Muscle of back (tissue), 3 donors: ENCODE measurements at regions not wholly inside any gene's neighbourhood (a gene's known extent, or its start where the extent isn't known, plus 50 kb on each side); places are given as distances from the start of the nearest gene placed in this dataset.
A peak's percentile ranks its signal among the peaks of the same experiment; 100 is the strongest.

ENCODE experiments used
- DNase-seq, 3 donors: peaks; one replicate each; pipeline versions ENCODE4 v3.0.0 to v3.0.0-alpha.2; 2013

GRCh38 chr3:102233881-102234280 is 200.9 kb upstream of the ZPLD1 start:
- DNase-seq: no peak

- DNase-seq: no peak
Observed at GRCh38 chr3:102235679-102236078, 199.1 kb upstream of the ZPLD1 start.

- no peak for DNase-seq
Observed at GRCh38 chr3:102237181-102237580, 197.6 kb upstream of the ZPLD1 start.

GRCh38 chr3:102237838-102238237 is 197.0 kb upstream of the ZPLD1 start:
- DNase-seq: no peak

- DNase-seq: no peak
Observed at GRCh38 chr3:102238362-102238761, 196.5 kb upstream of the ZPLD1 start.

- DNase-seq: no peak
Observed at GRCh38 chr3:102240720-102241119, 194.1 kb upstream of the ZPLD1 start.

GRCh38 chr3:102248981-102249705 is 185.7 kb upstream of the ZPLD1 start:
- no peak for DNase-seq

- DNase-seq: no peak
Observed at GRCh38 chr3:102255736-102256135, 179.1 kb upstream of the ZPLD1 start.

- no peak for DNase-seq
Observed at GRCh38 chr3:102258666-102259227, 176.1 kb upstream of the ZPLD1 start.

- DNase-seq: no peak
Observed at GRCh38 chr3:102259663-102260062, 175.2 kb upstream of the ZPLD1 start.

- DNase-seq: no peak
Observed at GRCh38 chr3:102265720-102266119, 169.1 kb upstream of the ZPLD1 start.

- DNase-seq: no peak
Observed at GRCh38 chr3:102269406-102269805, 165.4 kb upstream of the ZPLD1 start.

GRCh38 chr3:102290241-102290640 is 144.6 kb upstream of the ZPLD1 start:
- no peak for DNase-seq

- DNase-seq: no peak
Observed at GRCh38 chr3:102295756-102296155, 139.1 kb upstream of the ZPLD1 start.

- peak in 1 of 3 donors; percentile 20 for DNase-seq
Observed at GRCh38 chr3:102297072-102297658, 137.7 kb upstream of the ZPLD1 start.

GRCh38 chr3:102299125-102299877 is 135.5 kb upstream of the ZPLD1 start:
- DNase-seq: no peak

GRCh38 chr3:102301155-102301880 is 133.5 kb upstream of the ZPLD1 start:
- no peak for DNase-seq

GRCh38 chr3:102302020-102302419 is 132.8 kb upstream of the ZPLD1 start:
- DNase-seq: no peak

GRCh38 chr3:102304550-102304949 is 130.3 kb upstream of the ZPLD1 start:
- no peak for DNase-seq

- DNase-seq: no peak
Observed at GRCh38 chr3:102307442-102307841, 127.4 kb upstream of the ZPLD1 start.

- DNase-seq: no peak
Observed at GRCh38 chr3:102329066-102329465, 105.7 kb upstream of the ZPLD1 start.

- no peak for DNase-seq
Observed at GRCh38 chr3:102329561-102329960, 105.3 kb upstream of the ZPLD1 start.
